ENCODE measurements at regions not wholly inside any gene's neighbourhood (a gene's known extent, or its start where the extent isn't known, plus 50 kb on each side); places are given as distances from the start of the nearest gene placed in this dataset.

- TF ChIP-seq CBX1 (IDR thresholded peaks at IDR 0.05; ENCODE audit: low read depth): no peak
- TF ChIP-seq BRF2 (IDR thresholded peaks at IDR 0.05; ENCODE audit: borderline replicate concordance, insufficient read depth, insufficient read length): no peak
- no peak for TF ChIP-seq MECOM (CRISPR knock-in tag; IDR thresholded peaks at IDR 0.05)
- TF ChIP-seq SNIP1 (IDR thresholded peaks at IDR 0.05; ENCODE audit: low read depth): no peak
- no peak for TF ChIP-seq ZNF586 (CRISPR knock-in tag; conservative IDR thresholded peaks at IDR 0.05)
- TF ChIP-seq, protein P1, sequence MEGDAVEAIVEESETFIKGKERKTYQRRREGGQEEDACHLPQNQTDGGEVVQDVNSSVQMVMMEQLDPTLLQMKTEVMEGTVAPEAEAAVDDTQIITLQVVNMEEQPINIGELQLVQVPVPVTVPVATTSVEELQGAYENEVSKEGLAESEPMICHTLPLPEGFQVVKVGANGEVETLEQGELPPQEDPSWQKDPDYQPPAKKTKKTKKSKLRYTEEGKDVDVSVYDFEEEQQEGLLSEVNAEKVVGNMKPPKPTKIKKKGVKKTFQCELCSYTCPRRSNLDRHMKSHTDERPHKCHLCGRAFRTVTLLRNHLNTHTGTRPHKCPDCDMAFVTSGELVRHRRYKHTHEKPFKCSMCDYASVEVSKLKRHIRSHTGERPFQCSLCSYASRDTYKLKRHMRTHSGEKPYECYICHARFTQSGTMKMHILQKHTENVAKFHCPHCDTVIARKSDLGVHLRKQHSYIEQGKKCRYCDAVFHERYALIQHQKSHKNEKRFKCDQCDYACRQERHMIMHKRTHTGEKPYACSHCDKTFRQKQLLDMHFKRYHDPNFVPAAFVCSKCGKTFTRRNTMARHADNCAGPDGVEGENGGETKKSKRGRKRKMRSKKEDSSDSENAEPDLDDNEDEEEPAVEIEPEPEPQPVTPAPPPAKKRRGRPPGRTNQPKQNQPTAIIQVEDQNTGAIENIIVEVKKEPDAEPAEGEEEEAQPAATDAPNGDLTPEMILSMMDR (IDR thresholded peaks at IDR 0.05 in 2 of 3, conservative IDR thresholded peaks at IDR 0.05 in 1 of 3; ENCODE audit: insufficient read depth in 2 of 3, low read depth in 1 of 3, low read length in 3 of 3): no peak
- no peak for TF ChIP-seq MAFF (IDR thresholded peaks at IDR 0.05; ENCODE audit: low read length)
- TF ChIP-seq, protein P2, sequence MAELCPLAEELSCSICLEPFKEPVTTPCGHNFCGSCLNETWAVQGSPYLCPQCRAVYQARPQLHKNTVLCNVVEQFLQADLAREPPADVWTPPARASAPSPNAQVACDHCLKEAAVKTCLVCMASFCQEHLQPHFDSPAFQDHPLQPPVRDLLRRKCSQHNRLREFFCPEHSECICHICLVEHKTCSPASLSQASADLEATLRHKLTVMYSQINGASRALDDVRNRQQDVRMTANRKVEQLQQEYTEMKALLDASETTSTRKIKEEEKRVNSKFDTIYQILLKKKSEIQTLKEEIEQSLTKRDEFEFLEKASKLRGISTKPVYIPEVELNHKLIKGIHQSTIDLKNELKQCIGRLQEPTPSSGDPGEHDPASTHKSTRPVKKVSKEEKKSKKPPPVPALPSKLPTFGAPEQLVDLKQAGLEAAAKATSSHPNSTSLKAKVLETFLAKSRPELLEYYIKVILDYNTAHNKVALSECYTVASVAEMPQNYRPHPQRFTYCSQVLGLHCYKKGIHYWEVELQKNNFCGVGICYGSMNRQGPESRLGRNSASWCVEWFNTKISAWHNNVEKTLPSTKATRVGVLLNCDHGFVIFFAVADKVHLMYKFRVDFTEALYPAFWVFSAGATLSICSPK (IDR thresholded peaks at IDR 0.05; ENCODE audit: borderline replicate concordance): no peak
- TF ChIP-seq ZBTB8A (IDR thresholded peaks at IDR 0.05; ENCODE audit: partially characterized antibody): no peak
Observed at GRCh38 chr2:55751966-55752365, 58.3 kb upstream of the PNPT1 start.
